Esophagus squamous epithelium (tissue), 5 donors: ENCODE measurements at regions not wholly inside any gene's neighbourhood (a gene's known extent, or its start where the extent isn't known, plus 50 kb on each side); places are given as distances from the start of the nearest gene placed in this dataset.

Source experiments
- DNase-seq: peaks from one replicate; lab custom pipeline; 2025; lab: John Stamatoyannopoulos, UW
- H3K27ac ChIP-seq, 4 donors: fragments of 200-600 bp; sonication (generic); one replicate each; pipeline ENCODE4 v1.5.1; 2016 to 2019; ENCODE audit warnings: mild to moderate bottlenecking in 1 of 4
- H3K27me3 ChIP-seq, 4 donors: fragments of 200-600 bp; sonication (generic); 1 replicate in 3 of 4; 2 replicates in 1 of 4; pipeline versions ENCODE4 v1.5.1 to v1.6.0; 2017 to 2021; ENCODE audit warnings: antibody characterized with exemption in 1 of 4
- H3K36me3 ChIP-seq, 3 donors: fragments of 200-600 bp; sonication (generic); one replicate each; pipeline ENCODE4 v1.5.1; 2016 to 2019
- H3K4me1 ChIP-seq, 3 donors: fragments of 200-600 bp; sonication (generic); one replicate each; pipeline ENCODE4 v1.5.1; 2017 to 2019
- H3K4me3 ChIP-seq, 4 donors: fragments of 200-600 bp; sonication (generic); 1 replicate in 3 of 4; 2 replicates in 1 of 4; pipeline ENCODE4 v1.5.1; 2016 to 2019; ENCODE audit warnings: mild to moderate bottlenecking in 2 of 4, moderate library complexity in 1 of 4
- H3K9me3 ChIP-seq, 3 donors: fragments of 200-600 bp; sonication (generic); one replicate each; pipeline ENCODE4 v1.5.1; 2016 to 2019
- POLR2A ChIP-seq, 4 donors: fragments of 450-650 bp; IDR thresholded peaks; one replicate each; pipeline ENCODE4 v1.6.1; 2017; ENCODE audit warnings: antibody characterized with exemption in 4 of 4, mild to moderate bottlenecking in 4 of 4, moderate library complexity in 3 of 4
- WGBS, 2 donors: methylation state at CpG; one replicate each; pipeline ENCODE4 v1.1.5; 2018; 5-methylcytosine and 5-hydroxymethylcytosine counted together
- intact Hi-C: fragments of 100-400 bp; cut with DNase I; formaldehyde crosslinking; loops from one replicate; pipeline ENCODE4 v1.15.0; 2022
- TF ChIP-seq, protein P1 (sequence below), 6 experiments: fragments of 450-650 bp in 4 of 6; fragments of 200-600 bp in 2 of 6; sonication (generic) in 2 of 6; IDR thresholded peaks; one replicate each; pipeline ENCODE4 v1.5.1; 2016 to 2019; ENCODE audit warnings: antibody characterized with exemption in 6 of 6, mild to moderate bottlenecking in 4 of 6, moderate library complexity in 4 of 6
- donor health status: DM: yes; HTN: yes; CAD: no.

DNA sequence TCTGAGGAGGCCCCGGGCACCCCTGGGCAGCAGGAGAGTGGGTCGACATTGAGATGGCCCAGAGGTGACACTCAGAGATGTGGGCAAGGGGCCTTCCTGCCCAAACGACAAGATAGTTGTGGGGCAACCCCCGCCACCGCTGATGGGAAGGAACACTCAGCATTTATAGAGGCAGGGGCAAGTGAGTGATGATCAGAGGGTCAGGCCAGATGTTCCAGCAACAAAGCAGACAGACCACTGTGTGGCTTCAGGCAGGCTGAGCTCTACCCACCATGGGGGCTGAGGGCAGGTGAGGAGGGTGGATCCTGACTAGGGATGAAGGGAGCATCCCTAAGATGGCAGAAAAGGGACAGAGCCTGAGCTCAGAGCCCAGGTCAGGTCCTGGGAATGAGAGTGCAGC lies 362.7 kb downstream of the PTPRU start:
- H3K27ac ChIP-seq, result no peak overlapping the region
- H3K4me3 ChIP-seq, result no peak overlapping the region
- no peaks in the 10 kb centered on the region for H3K9me3 ChIP-seq
- 70 to 83% methylated on average over 1 to 5 of the region's 5 CpGs for WGBS, 2 donors
- DNase-seq, result no peak
- H3K36me3 ChIP-seq, result no peaks in the 10 kb centered on the region
- no peak for TF ChIP-seq POLR2A (IDR thresholded peaks at IDR 0.05)
- intact Hi-C loops, result no loop called here
- H3K4me1 ChIP-seq, result no peaks in the 10 kb centered on the region
- peaks cover 0 to 23% (median 0%) of the 10 kb centered on the region in 4 donors for H3K27me3 ChIP-seq

DNA sequence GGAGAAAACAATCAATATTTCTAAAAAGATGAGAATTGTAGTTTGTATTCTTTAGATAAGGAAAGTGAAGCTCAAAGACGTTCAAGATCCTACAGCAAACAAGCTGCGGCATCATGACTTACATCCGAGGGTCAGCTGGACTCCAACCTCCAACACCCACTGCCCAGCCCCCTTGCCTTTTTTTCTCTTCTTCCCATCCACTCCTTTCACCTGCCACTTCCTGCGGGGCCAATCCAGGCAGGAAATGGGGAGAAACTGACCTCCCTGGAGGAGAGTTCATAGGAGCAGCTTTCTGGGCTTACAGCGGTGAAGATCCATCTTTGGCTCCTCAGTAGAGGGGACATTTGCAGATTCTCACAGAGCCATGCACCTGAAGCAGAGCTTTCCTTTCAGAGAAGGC lies 361.5 kb downstream of the PTPRU start:
- Histone ChIP-seq H3K9me3 (no peaks in the 10 kb centered on the region), H3K27ac (no peak overlapping the region), H3K4me3 (no peak overlapping the region), H3K4me1 (no peaks in the 10 kb centered on the region), H3K27me3 (peaks cover 0 to 29% (median 0%) of the 10 kb centered on the region in 4 donors), H3K36me3 (no peaks in the 10 kb centered on the region)
- DNase-seq, result no peak
- intact Hi-C loops, result no loop called here
- WGBS, 2 donors, result 69 to 74% methylated on average over 5 of the region's 5 CpGs
- TF ChIP-seq, protein P1, sequence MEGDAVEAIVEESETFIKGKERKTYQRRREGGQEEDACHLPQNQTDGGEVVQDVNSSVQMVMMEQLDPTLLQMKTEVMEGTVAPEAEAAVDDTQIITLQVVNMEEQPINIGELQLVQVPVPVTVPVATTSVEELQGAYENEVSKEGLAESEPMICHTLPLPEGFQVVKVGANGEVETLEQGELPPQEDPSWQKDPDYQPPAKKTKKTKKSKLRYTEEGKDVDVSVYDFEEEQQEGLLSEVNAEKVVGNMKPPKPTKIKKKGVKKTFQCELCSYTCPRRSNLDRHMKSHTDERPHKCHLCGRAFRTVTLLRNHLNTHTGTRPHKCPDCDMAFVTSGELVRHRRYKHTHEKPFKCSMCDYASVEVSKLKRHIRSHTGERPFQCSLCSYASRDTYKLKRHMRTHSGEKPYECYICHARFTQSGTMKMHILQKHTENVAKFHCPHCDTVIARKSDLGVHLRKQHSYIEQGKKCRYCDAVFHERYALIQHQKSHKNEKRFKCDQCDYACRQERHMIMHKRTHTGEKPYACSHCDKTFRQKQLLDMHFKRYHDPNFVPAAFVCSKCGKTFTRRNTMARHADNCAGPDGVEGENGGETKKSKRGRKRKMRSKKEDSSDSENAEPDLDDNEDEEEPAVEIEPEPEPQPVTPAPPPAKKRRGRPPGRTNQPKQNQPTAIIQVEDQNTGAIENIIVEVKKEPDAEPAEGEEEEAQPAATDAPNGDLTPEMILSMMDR (IDR thresholded peaks at IDR 0.05), result no peak
- TF ChIP-seq POLR2A (IDR thresholded peaks at IDR 0.05), result no peak

GRCh38 chr1:29593601-29594382 lies 357.5 kb downstream of the PTPRU start:
- no peak for TF ChIP-seq POLR2A (IDR thresholded peaks at IDR 0.05)
- TF ChIP-seq, protein P1 (IDR thresholded peaks at IDR 0.05), result no peak
- WGBS, 2 donors, result 49 to 81% methylated on average over 3 of the region's 4 CpGs
- no peaks in the 10 kb centered on the region for H3K4me1 ChIP-seq
- H3K27ac ChIP-seq, result no peak overlapping the region
- DNase-seq, result no peak
- H3K27me3 ChIP-seq, result peaks cover 0 to 30% (median 0%) of the 10 kb centered on the region in 4 donors
- no peak overlapping the region for H3K4me3 ChIP-seq
- intact Hi-C loops, result no loop called here
- H3K36me3 ChIP-seq, result no peaks in the 10 kb centered on the region
- H3K9me3 ChIP-seq, result no peaks in the 10 kb centered on the region

- no peaks in the 10 kb centered on the region for H3K9me3 ChIP-seq
- H3K4me3 ChIP-seq, result no peak overlapping the region
- peaks cover 0 to 26% (median 0%) of the 10 kb centered on the region in 4 donors for H3K27me3 ChIP-seq
- no peak for DNase-seq
- intact Hi-C loops, result no loop called here
- no peaks in the 10 kb centered on the region for H3K36me3 ChIP-seq
- no peak for TF ChIP-seq POLR2A (IDR thresholded peaks at IDR 0.05)
- TF ChIP-seq, protein P1 (IDR thresholded peaks at IDR 0.05), result no peak
- no peak overlapping the region for H3K27ac ChIP-seq
- no peaks in the 10 kb centered on the region for H3K4me1 ChIP-seq
- WGBS, 2 donors, result 61 to 80% methylated on average over 1 to 5 of the region's 5 CpGs
Observed at GRCh38 chr1:29592731-29593130, 356.4 kb downstream of the PTPRU start.

DNA sequence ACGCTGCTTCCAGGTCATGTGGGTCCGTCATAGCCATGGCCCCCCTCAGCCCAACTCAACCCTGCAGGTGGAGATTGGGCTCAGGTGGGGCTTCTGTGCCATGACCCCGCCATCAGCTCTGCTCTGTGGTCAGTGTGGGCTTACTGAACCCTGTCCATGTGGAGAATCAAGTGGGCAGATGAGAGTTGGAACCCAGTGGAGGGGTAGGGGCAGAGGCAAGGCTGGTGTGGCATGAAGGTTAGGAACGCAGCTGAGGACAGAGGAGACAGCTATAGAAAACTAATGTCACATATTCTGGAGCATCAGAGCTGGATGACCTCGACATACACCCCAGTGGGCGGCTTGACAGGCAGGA lies 355.9 kb downstream of the PTPRU start:
- TF ChIP-seq POLR2A (IDR thresholded peaks at IDR 0.05), result no peak
- TF ChIP-seq, protein P1 (IDR thresholded peaks at IDR 0.05), result no peak
- Histone ChIP-seq H3K36me3 (no peaks in the 10 kb centered on the region), H3K27ac (no peak overlapping the region), H3K4me3 (no peak overlapping the region), H3K27me3 (peaks cover 0 to 26% (median 0%) of the 10 kb centered on the region in 4 donors), H3K4me1 (no peaks in the 10 kb centered on the region), H3K9me3 (no peaks in the 10 kb centered on the region)
- intact Hi-C loops, result no loop called here
- no peak for DNase-seq
- WGBS, 2 donors, result 81 to 91% methylated on average over 3 to 4 of the region's 6 CpGs
